Left renal pelvis (tissue), 4 donors: ENCODE measurements at regions not wholly inside any gene's neighbourhood (a gene's known extent, or its start where the extent isn't known, plus 50 kb on each side); places are given as distances from the start of the nearest gene placed in this dataset.

Experiments used
- DNase-seq, 4 donors: peaks; one replicate each; pipeline ENCODE4 v3.0.0-alpha.2; 2013; ENCODE audit warnings: low read depth in 4 of 4, low spot score in 3 of 4

- DNase-seq, result no peak
Observed at GRCh38 chr2:175574069-175574468, 392.6 kb upstream of the ATP5MC3 start.

DNA sequence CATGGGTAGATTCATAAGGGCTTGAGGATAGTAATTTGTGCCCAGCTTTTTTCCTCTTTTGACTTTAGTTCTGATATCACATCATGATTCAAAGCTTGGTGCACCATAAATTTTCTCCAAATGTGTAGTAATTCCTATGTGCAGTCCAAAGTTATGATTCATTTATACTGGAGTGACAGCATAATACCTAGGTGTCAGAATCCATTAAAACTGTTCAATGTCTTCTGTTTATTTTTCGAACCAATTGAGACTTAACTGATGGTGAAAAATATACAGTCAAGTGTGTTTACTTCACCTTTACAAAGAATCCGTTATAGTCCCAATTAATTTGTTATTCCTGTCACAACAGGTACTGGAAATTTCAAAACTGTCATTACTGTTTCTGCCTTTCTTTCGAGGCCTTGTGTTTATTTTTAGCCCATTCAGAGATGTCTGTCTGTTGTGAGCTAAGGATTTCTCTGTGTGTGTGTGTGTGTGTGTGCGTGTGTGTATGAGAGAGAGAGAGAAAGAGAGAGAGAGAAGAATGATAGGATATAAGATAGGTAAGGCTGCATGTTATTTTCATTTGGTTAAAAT is 389.7 kb upstream of the ATP5MC3 start:
- no peak for DNase-seq

- DNase-seq, result no peak
Observed at GRCh38 chr2:175568109-175568730, 386.7 kb upstream of the ATP5MC3 start.

DNA sequence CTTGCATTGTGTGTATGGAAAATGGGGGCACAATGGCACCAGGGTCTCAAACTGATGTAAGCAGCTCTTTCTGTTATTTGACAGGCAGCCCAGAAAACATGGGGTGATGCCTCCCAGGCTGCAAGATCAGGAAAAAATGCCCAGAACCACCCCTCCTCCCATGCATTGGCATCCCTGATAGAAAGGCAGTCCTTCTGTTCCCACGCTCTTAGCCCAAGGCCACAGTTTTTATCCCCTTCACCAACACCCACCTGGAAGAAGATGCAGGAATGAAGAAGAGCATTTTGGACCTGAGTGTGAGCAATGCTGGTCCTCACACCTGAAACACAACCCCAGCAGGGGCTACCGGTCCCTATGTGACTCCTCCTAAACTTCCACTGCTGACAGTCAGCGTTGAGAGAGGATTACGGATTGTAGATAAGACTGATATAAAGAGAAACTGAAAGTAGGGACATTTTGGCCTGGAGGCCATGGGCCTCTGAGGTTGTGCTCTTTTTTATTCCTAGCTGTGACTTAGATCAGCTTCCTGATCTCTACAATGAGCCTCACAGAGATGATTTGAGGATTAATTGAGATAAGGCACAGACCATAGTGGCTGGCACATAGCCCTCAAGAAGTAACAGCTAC is 386.0 kb upstream of the ATP5MC3 start:
- DNase-seq, result no peak

DNA sequence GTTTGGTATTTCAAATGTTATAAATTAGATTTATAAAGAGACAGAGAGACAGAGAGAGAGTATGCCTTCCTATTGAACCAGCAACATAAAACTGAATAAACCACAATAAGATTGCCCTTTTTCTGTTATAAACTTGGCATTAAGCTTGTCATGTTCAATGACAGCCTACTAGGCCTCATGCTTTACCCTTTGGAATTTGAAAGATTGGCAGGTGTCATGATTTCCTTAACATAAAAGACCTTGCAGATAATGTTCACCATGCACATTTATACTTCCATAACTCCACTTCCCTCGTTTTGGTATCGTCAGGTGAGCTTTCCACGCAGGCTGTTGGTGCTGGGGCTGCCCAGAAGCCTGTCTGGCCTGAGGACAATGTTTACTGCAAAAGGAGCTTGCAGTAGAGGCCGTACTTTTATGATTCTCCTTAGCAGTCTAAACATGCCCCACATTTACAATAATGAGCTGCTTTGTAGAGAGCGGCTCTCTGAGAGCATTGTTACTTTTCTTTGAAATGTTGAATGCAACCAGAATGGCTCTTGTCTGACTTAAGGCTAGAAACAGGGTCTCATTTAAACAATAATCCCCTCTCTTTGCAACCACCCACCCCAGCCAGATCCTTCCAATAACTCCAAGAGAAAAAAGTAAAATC is 379.1 kb upstream of the ATP5MC3 start:
- DNase-seq, result no peak

GRCh38 chr2:175559613-175560012 is 378.1 kb upstream of the ATP5MC3 start:
- DNase-seq, result no peak

GRCh38 chr2:175557810-175558377 is 376.4 kb upstream of the ATP5MC3 start:
- no peak for DNase-seq

- DNase-seq, result no peak
Observed at GRCh38 chr2:175553910-175554309, 372.4 kb upstream of the ATP5MC3 start.

DNA sequence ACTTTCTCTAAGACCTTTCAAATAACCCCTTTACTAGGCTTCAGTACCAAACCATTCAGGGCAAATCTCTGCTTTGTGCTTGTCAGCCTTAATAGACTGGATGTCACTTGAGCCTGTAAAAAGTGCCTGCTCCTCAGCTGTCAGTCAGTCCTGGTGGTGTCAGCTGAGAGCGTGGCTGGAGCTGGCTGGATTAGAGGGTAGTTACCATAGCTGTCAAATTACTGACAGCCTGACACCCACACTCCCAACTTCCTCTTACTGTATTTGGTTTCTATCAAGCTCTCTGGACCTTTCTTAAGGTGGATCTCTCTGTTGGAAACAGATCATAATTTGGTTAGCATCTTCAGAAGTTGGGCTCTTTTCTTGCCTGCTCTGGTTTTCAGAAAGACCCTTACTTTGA is 371.4 kb upstream of the ATP5MC3 start:
- no peak for DNase-seq

DNA sequence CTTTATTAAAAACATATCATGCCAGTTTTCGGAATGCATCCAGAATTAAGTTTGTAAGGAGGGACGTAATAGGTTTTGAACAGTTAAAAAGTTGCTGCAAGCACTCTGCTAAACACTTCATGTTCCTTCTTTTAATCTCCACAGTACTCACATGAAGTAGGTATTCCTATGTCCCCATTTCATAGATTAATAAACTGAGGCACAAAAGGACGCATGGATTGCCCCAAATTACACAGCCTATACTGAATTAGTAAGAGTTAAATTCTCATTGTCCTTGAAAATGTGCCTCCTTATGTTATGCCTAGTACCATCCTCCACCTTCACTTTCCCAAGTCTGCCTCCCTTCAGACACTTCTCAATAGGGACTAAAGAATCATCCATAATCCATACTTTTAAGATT is 358.9 kb upstream of the ATP5MC3 start:
- no peak for DNase-seq

DNA sequence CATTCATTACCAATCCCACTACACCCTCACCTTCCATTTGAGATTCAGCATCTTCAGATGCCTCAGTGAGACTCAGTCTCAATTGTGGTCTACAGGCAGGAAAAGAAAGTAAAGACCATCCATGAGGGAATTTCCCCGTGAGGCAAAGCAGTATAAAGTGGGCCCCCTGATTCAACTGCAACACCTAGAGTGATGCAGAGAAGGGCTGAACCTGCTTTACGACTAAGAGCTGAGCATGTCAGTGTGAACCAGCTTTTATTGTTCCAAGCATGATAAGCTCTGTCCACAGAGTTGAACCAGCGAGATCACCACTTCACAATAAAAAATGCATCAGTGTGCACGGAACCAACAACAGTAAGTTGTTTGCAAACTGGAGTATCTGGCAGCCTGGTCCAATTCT is 357.6 kb upstream of the ATP5MC3 start:
- DNase-seq, result no peak

- DNase-seq, result no peak
Observed at GRCh38 chr2:175536059-175536458, 354.5 kb upstream of the ATP5MC3 start.

DNA sequence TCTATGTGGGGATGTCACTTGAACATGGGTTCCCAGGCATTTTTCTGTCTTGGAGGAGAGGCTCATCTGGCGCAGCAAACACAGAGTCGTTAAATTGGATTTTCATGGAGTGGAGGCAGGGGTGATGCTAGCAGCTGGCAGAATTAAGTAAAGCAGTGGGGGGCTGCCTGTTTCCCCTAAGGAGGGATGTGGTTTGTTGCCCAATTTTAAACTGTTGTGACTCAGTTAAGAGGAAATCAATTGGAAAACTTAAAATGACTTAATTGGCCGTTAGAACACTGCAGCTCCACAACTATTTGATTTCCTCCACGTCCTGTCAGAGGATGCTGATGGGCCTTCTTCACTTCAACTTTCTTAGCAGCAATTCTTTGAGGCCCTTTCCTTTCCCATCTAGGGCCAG is 354.1 kb upstream of the ATP5MC3 start:
- DNase-seq, result no peak

GRCh38 chr2:175525975-175526374 is 344.5 kb upstream of the ATP5MC3 start:
- no peak for DNase-seq

- DNase-seq, result peak in 1 of 4 donors; percentile 8
Observed at GRCh38 chr2:175523001-175523400, 341.5 kb upstream of the ATP5MC3 start.

GRCh38 chr2:175518206-175518605 is 336.7 kb upstream of the ATP5MC3 start:
- DNase-seq, result no peak

DNA sequence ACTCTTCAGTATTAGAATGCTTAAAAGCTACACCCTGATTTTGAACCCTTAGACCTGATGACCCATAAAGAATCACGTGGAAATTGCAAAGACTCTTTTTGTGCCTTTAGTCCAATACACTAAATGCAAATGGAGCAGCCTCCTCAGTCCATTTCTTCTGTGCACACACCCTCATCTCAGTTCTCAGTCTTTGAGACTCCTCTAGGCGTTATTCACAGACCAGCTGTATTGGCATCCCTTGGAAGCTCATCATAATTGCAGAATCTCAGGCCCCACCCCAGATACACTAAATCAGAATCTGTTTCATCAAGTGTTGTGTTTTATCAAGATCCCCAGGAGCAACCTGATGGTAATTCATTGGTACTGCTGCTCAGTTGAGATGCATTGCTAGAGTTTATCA is 335.0 kb upstream of the ATP5MC3 start:
- no peak for DNase-seq

GRCh38 chr2:175500255-175500654 is 318.7 kb upstream of the ATP5MC3 start:
- no peak for DNase-seq

DNA sequence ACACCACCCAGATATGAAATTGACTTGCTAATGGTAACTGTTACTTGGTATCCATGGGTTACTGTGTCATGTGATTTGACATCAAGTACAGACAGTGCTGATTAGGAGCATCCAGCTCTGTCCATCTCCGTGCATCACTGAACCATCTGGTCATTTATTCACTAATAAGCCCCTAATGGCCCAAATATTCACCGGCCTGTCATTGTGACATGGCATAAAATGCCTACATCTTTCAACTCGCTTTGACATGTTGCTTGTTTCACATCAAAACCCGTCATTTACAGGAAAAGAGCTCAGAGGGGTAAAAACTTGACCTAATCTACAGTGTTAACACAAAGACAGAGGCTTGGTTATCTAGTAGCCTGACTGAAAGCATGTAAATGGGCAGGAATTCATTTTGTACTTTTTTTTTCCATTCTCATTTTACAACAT is 308.9 kb upstream of the ATP5MC3 start:
- no peak for DNase-seq

DNA sequence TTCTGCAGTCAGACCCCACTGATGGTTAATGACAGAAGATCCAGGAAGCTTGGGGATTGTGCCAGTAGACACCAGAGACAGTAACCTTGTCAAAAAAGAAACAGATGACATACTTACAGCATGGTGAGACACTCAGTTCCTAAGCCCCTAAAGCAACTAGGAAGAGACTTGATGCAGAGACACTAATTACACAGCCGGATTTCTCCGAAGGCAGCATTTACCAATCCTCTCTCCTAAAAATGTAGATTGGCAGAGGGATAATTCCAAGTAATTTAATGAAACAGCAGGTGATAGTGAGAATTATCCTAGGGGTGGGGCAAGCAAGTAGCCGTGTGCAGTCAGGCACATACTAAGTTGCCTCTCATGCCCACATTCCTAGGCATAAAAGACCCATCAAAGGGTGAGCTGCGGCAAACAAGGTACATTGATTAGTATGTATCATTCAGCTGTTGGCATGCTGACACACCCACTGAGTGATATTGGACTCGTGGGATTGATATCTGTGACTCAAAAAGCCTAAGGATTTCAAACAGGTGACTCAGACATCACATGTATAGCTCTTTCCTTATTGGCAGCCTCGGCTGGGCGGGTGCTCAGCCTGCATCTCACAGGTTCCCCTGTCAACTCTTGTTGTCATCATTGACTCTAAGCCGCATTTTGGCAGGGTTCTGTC is 296.7 kb upstream of the ATP5MC3 start:
- DNase-seq, result no peak

- DNase-seq, result no peak
Observed at GRCh38 chr2:175476948-175477347, 295.4 kb upstream of the ATP5MC3 start.
